Osteocyte (in vitro differentiated cells): ENCODE measurements at regions not wholly inside any gene's neighbourhood (a gene's known extent, or its start where the extent isn't known, plus 50 kb on each side); places are given as distances from the start of the nearest gene placed in this dataset.
"Not testable (repeated sequence)": the region's sequence is repeated elsewhere in the genome, so short reads cannot be mapped to it uniquely, and the experiment has no call there.

ENCODE experiments used
- DNase-seq: peaks from one replicate; pipeline ENCODE4 v3.0.0; 2021; ENCODE audit warnings: mixed read lengths; ENCODE audit not compliant: unreplicated experiment; ENCODE audit errors: extremely low spot score
- H3K27ac Mint-ChIP-seq: one replicate; pipeline ENCODE4 v1.8.0; 2021; ENCODE audit warnings: mild to moderate bottlenecking, mixed read lengths; ENCODE audit not compliant: unreplicated experiment
- H3K27me3 Mint-ChIP-seq: one replicate; pipeline ENCODE4 v1.8.0; 2021; ENCODE audit warnings: mixed read lengths; ENCODE audit not compliant: unreplicated experiment
- H3K36me3 Mint-ChIP-seq: one replicate; pipeline ENCODE4 v1.8.0; 2021; ENCODE audit warnings: mixed read lengths; ENCODE audit not compliant: unreplicated experiment
- H3K4me1 Mint-ChIP-seq: one replicate; pipeline ENCODE4 v1.8.0; 2021; ENCODE audit warnings: mixed read lengths; ENCODE audit not compliant: unreplicated experiment
- H3K4me3 Mint-ChIP-seq: one replicate; pipeline ENCODE4 v1.8.0; 2021; ENCODE audit warnings: mild to moderate bottlenecking, moderate library complexity, mixed read lengths; ENCODE audit not compliant: unreplicated experiment
- H3K9me3 Mint-ChIP-seq: one replicate; pipeline ENCODE4 v1.8.0; 2021; ENCODE audit warnings: mixed read lengths; ENCODE audit not compliant: unreplicated experiment
- TF ChIP-seq, protein P1 (sequence below): fragments of 200-600 bp; sonication (generic); IDR thresholded peaks from 2 replicates; pipeline ENCODE4 v1.5.0; 2021; ENCODE audit warnings: antibody characterized with exemption, mild to moderate bottlenecking, moderate library complexity

DNA sequence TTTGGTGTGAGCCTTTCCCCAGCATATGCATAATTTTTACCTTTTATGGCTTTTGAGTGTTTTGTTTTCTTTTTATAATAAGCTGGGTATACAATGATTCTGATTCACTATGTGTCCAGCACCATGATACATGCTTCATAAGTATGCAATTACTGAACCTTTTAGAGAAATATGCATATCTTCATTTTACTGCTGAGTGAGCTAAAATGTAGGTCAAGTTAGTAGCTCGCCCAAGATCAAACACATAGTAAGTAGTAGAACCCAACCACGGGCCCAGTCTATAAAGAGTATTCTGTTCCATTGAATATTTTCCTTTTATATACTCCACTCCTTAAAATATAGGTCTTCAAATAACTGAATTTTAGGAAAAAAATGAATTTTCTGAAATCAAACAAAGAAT, 362.4 kb upstream of the HTR2C start:
- no peaks in the 10 kb centered on the region for H3K9me3 Mint-ChIP-seq

GRCh38 chrX:114210879-114211278, 373.0 kb upstream of the HTR2C start:
- Mint-ChIP-seq H3K9me3 (peaks cover 6% of the 10 kb centered on the region), H3K4me1 (no peaks in the 10 kb centered on the region), H3K36me3 (no peaks in the 10 kb centered on the region), H3K27ac (no peak overlapping the region), H3K4me3 (no peak overlapping the region), H3K27me3 (no peaks in the 10 kb centered on the region)
- TF ChIP-seq, protein P1, sequence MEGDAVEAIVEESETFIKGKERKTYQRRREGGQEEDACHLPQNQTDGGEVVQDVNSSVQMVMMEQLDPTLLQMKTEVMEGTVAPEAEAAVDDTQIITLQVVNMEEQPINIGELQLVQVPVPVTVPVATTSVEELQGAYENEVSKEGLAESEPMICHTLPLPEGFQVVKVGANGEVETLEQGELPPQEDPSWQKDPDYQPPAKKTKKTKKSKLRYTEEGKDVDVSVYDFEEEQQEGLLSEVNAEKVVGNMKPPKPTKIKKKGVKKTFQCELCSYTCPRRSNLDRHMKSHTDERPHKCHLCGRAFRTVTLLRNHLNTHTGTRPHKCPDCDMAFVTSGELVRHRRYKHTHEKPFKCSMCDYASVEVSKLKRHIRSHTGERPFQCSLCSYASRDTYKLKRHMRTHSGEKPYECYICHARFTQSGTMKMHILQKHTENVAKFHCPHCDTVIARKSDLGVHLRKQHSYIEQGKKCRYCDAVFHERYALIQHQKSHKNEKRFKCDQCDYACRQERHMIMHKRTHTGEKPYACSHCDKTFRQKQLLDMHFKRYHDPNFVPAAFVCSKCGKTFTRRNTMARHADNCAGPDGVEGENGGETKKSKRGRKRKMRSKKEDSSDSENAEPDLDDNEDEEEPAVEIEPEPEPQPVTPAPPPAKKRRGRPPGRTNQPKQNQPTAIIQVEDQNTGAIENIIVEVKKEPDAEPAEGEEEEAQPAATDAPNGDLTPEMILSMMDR, result no peak
- DNase-seq, result no peak

More for the DNA sequence above, 362.4 kb upstream of the HTR2C start:
- Mint-ChIP-seq H3K36me3 (no peaks in the 10 kb centered on the region), H3K4me3 (no peak overlapping the region), H3K27ac (no peak overlapping the region), H3K27me3 (no peaks in the 10 kb centered on the region), H3K4me1 (no peaks in the 10 kb centered on the region)
- no peak for DNase-seq
- TF ChIP-seq, protein P1, result no peak

GRCh38 chrX:114201622-114202021, 382.3 kb upstream of the HTR2C start:
- Mint-ChIP-seq H3K4me3 (no peak overlapping the region), H3K27ac (no peak overlapping the region), H3K9me3 (no peaks in the 10 kb centered on the region), H3K4me1 (no peaks in the 10 kb centered on the region), H3K27me3 (no peaks in the 10 kb centered on the region), H3K36me3 (no peaks in the 10 kb centered on the region)
- DNase-seq, result no peak
- TF ChIP-seq, protein P1, result no peak

DNA sequence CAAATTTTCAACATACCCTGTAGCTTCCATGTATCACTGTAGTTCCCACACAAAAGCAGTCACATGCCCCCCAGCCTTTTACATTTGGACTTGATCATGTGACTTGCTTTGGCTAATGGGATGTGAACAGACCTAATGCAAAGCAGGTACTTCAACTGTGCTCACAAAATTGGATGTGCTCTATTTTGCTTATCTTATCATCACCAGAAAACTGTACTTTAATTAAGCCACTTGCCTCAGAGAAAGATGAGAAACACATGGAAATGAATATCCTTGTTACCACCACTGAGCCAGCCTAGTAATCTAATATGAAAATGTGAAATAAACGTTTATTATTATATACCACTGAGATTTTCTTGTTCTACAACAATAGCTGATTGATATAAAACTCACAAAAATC, 402.7 kb upstream of the HTR2C start:
- TF ChIP-seq, protein P1, result no peak
- Mint-ChIP-seq H3K27me3 (peaks cover 8% of the 10 kb centered on the region), H3K36me3 (no peaks in the 10 kb centered on the region), H3K27ac (no peak overlapping the region), H3K4me3 (no peak overlapping the region), H3K4me1 (no peaks in the 10 kb centered on the region), H3K9me3 (peaks cover 13% of the 10 kb centered on the region)
- no peak for DNase-seq

- no peak overlapping the region for H3K27ac Mint-ChIP-seq
These were observed 405.8 kb upstream of the HTR2C start for GRCh38 chrX:114178126-114178525.

GRCh38 chrX:114167276-114167675, 416.6 kb upstream of the HTR2C start:
- H3K9me3 Mint-ChIP-seq, result peaks cover 11% of the 10 kb centered on the region
- not testable (repeated sequence) for H3K27me3 Mint-ChIP-seq, DNase-seq, H3K36me3 Mint-ChIP-seq, H3K27ac Mint-ChIP-seq, H3K4me1 Mint-ChIP-seq, H3K4me3 Mint-ChIP-seq

More at GRCh38 chrX:114178126-114178525, 405.8 kb upstream of the HTR2C start:
- Mint-ChIP-seq H3K36me3 (no peaks in the 10 kb centered on the region), H3K27me3 (peaks cover 15% of the 10 kb centered on the region), H3K4me3 (no peak overlapping the region), H3K9me3 (no peaks in the 10 kb centered on the region), H3K4me1 (no peaks in the 10 kb centered on the region)
- TF ChIP-seq, protein P1, result no peak
- no peak for DNase-seq
